Gastroesophageal sphincter (tissue), 3 donors: ENCODE measurements at regions not wholly inside any gene's neighbourhood (a gene's known extent, or its start where the extent isn't known, plus 50 kb on each side); places are given as distances from the start of the nearest gene placed in this dataset.

Experiments
- POLR2A ChIP-seq, 2 donors: fragments of 450-650 bp; IDR thresholded peaks; one replicate each; pipeline ENCODE4 v1.6.1; 2017; ENCODE audit warnings: antibody characterized with exemption in 2 of 2, mild to moderate bottlenecking in 2 of 2, moderate library complexity in 1 of 2
- TF ChIP-seq, protein P1 (sequence below), 4 experiments: fragments of 200-600 bp in 2 of 4; fragments of 450-650 bp in 2 of 4; sonication (generic) in 1 of 4; IDR thresholded peaks; one replicate each; pipeline ENCODE4 v1.5.1; 2017 to 2019; ENCODE audit warnings: antibody characterized with exemption in 4 of 4, mild to moderate bottlenecking in 2 of 4, moderate library complexity in 2 of 4

DNA sequence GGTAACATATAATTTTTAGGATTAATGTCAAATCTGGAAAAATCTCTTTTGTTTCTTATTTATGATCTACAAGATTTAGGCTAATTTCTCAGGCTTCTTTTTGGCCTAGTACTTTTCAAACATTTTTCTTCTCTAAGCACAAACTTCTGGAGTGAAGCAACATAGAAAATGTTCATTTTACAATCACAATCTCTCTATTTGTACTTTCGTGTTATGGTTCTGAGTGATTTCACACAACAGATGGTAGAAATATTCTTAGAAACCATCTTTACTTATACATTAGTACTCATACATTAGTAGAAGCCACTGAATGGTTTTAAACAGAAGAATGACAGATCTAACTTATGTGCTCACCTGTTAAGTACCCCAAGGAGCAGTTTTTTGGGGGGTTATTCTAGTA is 106.3 kb upstream of the ANO3 start:
- TF ChIP-seq, protein P1, sequence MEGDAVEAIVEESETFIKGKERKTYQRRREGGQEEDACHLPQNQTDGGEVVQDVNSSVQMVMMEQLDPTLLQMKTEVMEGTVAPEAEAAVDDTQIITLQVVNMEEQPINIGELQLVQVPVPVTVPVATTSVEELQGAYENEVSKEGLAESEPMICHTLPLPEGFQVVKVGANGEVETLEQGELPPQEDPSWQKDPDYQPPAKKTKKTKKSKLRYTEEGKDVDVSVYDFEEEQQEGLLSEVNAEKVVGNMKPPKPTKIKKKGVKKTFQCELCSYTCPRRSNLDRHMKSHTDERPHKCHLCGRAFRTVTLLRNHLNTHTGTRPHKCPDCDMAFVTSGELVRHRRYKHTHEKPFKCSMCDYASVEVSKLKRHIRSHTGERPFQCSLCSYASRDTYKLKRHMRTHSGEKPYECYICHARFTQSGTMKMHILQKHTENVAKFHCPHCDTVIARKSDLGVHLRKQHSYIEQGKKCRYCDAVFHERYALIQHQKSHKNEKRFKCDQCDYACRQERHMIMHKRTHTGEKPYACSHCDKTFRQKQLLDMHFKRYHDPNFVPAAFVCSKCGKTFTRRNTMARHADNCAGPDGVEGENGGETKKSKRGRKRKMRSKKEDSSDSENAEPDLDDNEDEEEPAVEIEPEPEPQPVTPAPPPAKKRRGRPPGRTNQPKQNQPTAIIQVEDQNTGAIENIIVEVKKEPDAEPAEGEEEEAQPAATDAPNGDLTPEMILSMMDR (IDR thresholded peaks at IDR 0.05): no peak
- TF ChIP-seq POLR2A (IDR thresholded peaks at IDR 0.05): no peak
